ENCODE measurements at regions not wholly inside any gene's neighbourhood (a gene's known extent, or its start where the extent isn't known, plus 50 kb on each side); places are given as distances from the start of the nearest gene placed in this dataset.

GRCh38 chr7:51472873-51473272 lies 156.3 kb upstream of the COBL start:
- H3K27ac ChIP-seq (ENCODE audit: insufficient read depth, low read length), result no peak overlapping the region
- POLR2A ChIA-PET (ENCODE audit: unreplicated experiment), result no interaction called here
- no TSS peak for BruUV-seq (replicated peaks)
- no peak overlapping the region for H3K14ac ChIP-seq (replicated peaks; ENCODE audit: low read depth, low read length)
- in situ Hi-C loops (cut with MboI; ENCODE audit: low sequenced_read_pairs), result no loop called here
- no peak overlapping the region for H2BK5ac ChIP-seq (ENCODE audit: low read depth, low read length, poor library complexity, severe bottlenecking)
- TF ChIP-seq NFE2L2 (IDR thresholded peaks at IDR 0.05; ENCODE audit: low read depth, low read length) (no peak), BHLHE40 (IDR thresholded peaks at IDR 0.05; ENCODE audit: low read depth, low read length) (no peak), SMC3 (IDR thresholded peaks at IDR 0.05; ENCODE audit: low read depth, low read length) (no peak), RAD21 (IDR thresholded peaks at IDR 0.05; ENCODE audit: low read length) (no peak), MAFK (IDR thresholded peaks at IDR 0.05; ENCODE audit: low read depth, low read length) (no peak), POLR2A (IDR thresholded peaks at IDR 0.05; ENCODE audit: low read depth, low read length) (no peak)
- H2BK20ac ChIP-seq (ENCODE audit: low read depth, low read length), result no peak overlapping the region
- no peaks in the 10 kb centered on the region for H4K20me1 ChIP-seq (ENCODE audit: insufficient read depth, low read length)
- H3K4me3 ChIP-seq (ENCODE audit: insufficient read depth, low read depth, low read length), result no peak overlapping the region
- H3K4me1 ChIP-seq (ENCODE audit: control insufficient read depth, insufficient read depth, low read length), result no peaks in the 10 kb centered on the region
- CTCF ChIA-PET, result no interaction called here
- H3K9me3 ChIP-seq (ENCODE audit: control insufficient read depth, insufficient read depth, low read length), result peaks cover 42% of the 10 kb centered on the region
- H2AK5ac ChIP-seq (ENCODE audit: low read depth, low read length), result no peak overlapping the region
- H3K79me1 ChIP-seq (ENCODE audit: low read depth in 1 of 2, low read length in 2 of 2), result no peaks in the 10 kb centered on the region
- no peak overlapping the region for H3K18ac ChIP-seq (ENCODE audit: low read depth, low read length)
- no peaks in the 10 kb centered on the region for H3K36me3 ChIP-seq (ENCODE audit: control insufficient read depth, insufficient read depth, low read length)
- no peak overlapping the region for H4K5ac ChIP-seq (ENCODE audit: low read depth, low read length)
- H2BK15ac ChIP-seq (ENCODE audit: low read depth, low read length), result no peak overlapping the region
- H2AFZ ChIP-seq (replicated peaks; ENCODE audit: low read length, poor library complexity), result no peak overlapping the region
- no peak overlapping the region for H3K23ac ChIP-seq (ENCODE audit: low read depth, low read length)
- no peak overlapping the region for H2AK9ac ChIP-seq (replicated peaks; ENCODE audit: low read depth, low read length, poor library complexity)
- intact Hi-C loops (cut with micrococcal nuclease), result no loop called here
- no peaks in the 10 kb centered on the region for H3K27me3 ChIP-seq (ENCODE audit: control insufficient read depth, insufficient read depth, low read length)
- 54% methylated on average over 5 of the region's 6 CpGs; no CpG with 5 or more reads in 1 of the 2 experiments for WGBS, 2 experiments (ENCODE audit: extremely low coverage in 2 of 2, insufficient read length in 1 of 2)
- DNase-seq (no peak), ATAC-seq (ENCODE audit: low read depth) (no peak)
- H3K9me1 ChIP-seq (ENCODE audit: insufficient read depth, low read length), result no peaks in the 10 kb centered on the region
- no peak overlapping the region for H2BK120ac ChIP-seq (ENCODE audit: low read depth, low read length)
- H3K56ac ChIP-seq (ENCODE audit: extremely low read depth, insufficient read depth, low read length), result no peak overlapping the region
- H3K9ac ChIP-seq (ENCODE audit: low read depth, low read length), result no peak overlapping the region
- dilution Hi-C loops (cut with HindIII; ENCODE audit: low sequenced_read_pairs, unreplicated experiment), result no loop called here
- no peak overlapping the region for H4K8ac ChIP-seq (ENCODE audit: low read depth in 2 of 2, low read length in 2 of 2)
- no peak overlapping the region for H4K91ac ChIP-seq (ENCODE audit: insufficient read depth, low read depth, low read length)
- no peak overlapping the region for H3K4me2 ChIP-seq (ENCODE audit: low read depth, low read length)
- no peak overlapping the region for H3K4ac ChIP-seq (ENCODE audit: low read depth, low read length)
